Prostate gland (tissue), 2 donors: ENCODE measurements at regions not wholly inside any gene's neighbourhood (a gene's known extent, or its start where the extent isn't known, plus 50 kb on each side); places are given as distances from the start of the nearest gene placed in this dataset.

Experiments
- CTCF ChIP-seq, 4 experiments: fragments of 200-600 bp in 2 of 4; fragments of 450-650 bp in 2 of 4; sonication (generic) in 2 of 4; IDR thresholded peaks; 1 replicate in 3 of 4; 2 replicates in 1 of 4; pipeline ENCODE4 v1.5.1; 2016 to 2019; ENCODE audit warnings: antibody characterized with exemption in 4 of 4, mild to moderate bottlenecking in 2 of 4, moderate library complexity in 2 of 4
- POLR2A ChIP-seq: fragments of 450-650 bp; IDR thresholded peaks from one replicate; pipeline ENCODE4 v1.6.1; 2016; ENCODE audit warnings: antibody characterized with exemption, mild to moderate bottlenecking
- POLR2AphosphoS5 ChIP-seq: sonication (generic); formaldehyde crosslinking; IDR thresholded peaks from one replicate; pipeline ENCODE4 v1.6.1; 2017; ENCODE audit warnings: antibody characterized with exemption

GRCh38 chr20:39706184-39706663 lies 744.1 kb downstream of the DHX35 start:
- TF ChIP-seq CTCF (IDR thresholded peaks at IDR 0.05): no peak
- no peak for TF ChIP-seq POLR2A
- no peak for TF ChIP-seq POLR2AphosphoS5
